Neural cell (in vitro differentiated cells): ENCODE measurements at regions not wholly inside any gene's neighbourhood (a gene's known extent, or its start where the extent isn't known, plus 50 kb on each side); places are given as distances from the start of the nearest gene placed in this dataset.

Source experiments
- EP300 ChIP-seq: fragments of 450-650 bp; conservative IDR thresholded peaks from 2 replicates; pipeline ENCODE4 v1.6.1; 2014; ENCODE audit warnings: antibody characterized with exemption, mild to moderate bottlenecking, moderate library complexity; ENCODE audit not compliant: poor library complexity, severe bottlenecking
- EZH2 ChIP-seq: fragments of 200-600, 300-800 bp; shearing (Covaris generic), sonication (generic); IDR thresholded peaks from 2 replicates; pipeline ENCODE4 v1.6.1; 2014; ENCODE audit warnings: antibody characterized with exemption, low read length, borderline replicate concordance, mild to moderate bottlenecking; ENCODE audit not compliant: insufficient read depth, poor library complexity, severe bottlenecking
- POLR2AphosphoS5 ChIP-seq: IDR thresholded peaks from 2 replicates; pipeline ENCODE4 v1.6.1; 2012
- RAD21 ChIP-seq: fragments of 450-650 bp; conservative IDR thresholded peaks from 2 replicates; pipeline ENCODE4 v1.6.1; 2014; ENCODE audit warnings: antibody characterized with exemption, mild to moderate bottlenecking, moderate library complexity
- SMC3 ChIP-seq: fragments of 450-650 bp; conservative IDR thresholded peaks from 2 replicates; pipeline ENCODE4 v1.6.1; 2014; ENCODE audit warnings: antibody characterized with exemption, mild to moderate bottlenecking, moderate library complexity; ENCODE audit not compliant: poor library complexity
- TAF1 ChIP-seq: IDR thresholded peaks from 2 replicates; pipeline ENCODE4 v1.6.1; 2012; ENCODE audit warnings: low read depth
- TF ChIP-seq, protein P1 (sequence below): fragments of 450-650 bp; IDR thresholded peaks from 2 replicates; pipeline ENCODE4 v1.5.1; 2014; ENCODE audit warnings: antibody characterized with exemption, mild to moderate bottlenecking, moderate library complexity; ENCODE audit not compliant: poor library complexity, severe bottlenecking
- TF ChIP-seq, protein P2 (sequence below): IDR thresholded peaks from 2 replicates; pipeline ENCODE4 v1.6.1; 2012; ENCODE audit warnings: borderline replicate concordance

DNA sequence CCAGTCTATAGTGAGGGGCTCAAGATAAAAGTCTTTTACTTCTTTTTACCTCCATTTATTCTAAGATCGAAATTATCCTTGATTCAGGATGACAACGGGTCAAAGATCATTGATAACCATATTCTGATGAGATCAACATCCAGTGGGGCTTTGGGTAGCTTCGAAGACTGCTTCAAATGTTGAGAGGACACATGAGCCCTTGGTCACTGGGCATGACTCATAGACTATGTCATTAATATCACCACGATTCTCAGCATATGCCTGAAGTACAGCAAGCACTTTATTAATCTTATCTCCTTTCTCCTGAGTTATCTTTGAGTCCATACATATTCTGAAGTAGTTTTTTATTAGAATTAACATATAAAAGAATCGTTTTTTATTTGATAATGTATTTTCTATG lies 117.1 kb upstream of the DAB2 start:
- TF ChIP-seq EZH2 (no peak), SMC3 (no peak), RAD21 (no peak), EP300 (no peak), TAF1 (no peak), POLR2AphosphoS5 (no peak)
- TF ChIP-seq, protein P1, sequence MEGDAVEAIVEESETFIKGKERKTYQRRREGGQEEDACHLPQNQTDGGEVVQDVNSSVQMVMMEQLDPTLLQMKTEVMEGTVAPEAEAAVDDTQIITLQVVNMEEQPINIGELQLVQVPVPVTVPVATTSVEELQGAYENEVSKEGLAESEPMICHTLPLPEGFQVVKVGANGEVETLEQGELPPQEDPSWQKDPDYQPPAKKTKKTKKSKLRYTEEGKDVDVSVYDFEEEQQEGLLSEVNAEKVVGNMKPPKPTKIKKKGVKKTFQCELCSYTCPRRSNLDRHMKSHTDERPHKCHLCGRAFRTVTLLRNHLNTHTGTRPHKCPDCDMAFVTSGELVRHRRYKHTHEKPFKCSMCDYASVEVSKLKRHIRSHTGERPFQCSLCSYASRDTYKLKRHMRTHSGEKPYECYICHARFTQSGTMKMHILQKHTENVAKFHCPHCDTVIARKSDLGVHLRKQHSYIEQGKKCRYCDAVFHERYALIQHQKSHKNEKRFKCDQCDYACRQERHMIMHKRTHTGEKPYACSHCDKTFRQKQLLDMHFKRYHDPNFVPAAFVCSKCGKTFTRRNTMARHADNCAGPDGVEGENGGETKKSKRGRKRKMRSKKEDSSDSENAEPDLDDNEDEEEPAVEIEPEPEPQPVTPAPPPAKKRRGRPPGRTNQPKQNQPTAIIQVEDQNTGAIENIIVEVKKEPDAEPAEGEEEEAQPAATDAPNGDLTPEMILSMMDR, result no peak
- TF ChIP-seq, protein P2, sequence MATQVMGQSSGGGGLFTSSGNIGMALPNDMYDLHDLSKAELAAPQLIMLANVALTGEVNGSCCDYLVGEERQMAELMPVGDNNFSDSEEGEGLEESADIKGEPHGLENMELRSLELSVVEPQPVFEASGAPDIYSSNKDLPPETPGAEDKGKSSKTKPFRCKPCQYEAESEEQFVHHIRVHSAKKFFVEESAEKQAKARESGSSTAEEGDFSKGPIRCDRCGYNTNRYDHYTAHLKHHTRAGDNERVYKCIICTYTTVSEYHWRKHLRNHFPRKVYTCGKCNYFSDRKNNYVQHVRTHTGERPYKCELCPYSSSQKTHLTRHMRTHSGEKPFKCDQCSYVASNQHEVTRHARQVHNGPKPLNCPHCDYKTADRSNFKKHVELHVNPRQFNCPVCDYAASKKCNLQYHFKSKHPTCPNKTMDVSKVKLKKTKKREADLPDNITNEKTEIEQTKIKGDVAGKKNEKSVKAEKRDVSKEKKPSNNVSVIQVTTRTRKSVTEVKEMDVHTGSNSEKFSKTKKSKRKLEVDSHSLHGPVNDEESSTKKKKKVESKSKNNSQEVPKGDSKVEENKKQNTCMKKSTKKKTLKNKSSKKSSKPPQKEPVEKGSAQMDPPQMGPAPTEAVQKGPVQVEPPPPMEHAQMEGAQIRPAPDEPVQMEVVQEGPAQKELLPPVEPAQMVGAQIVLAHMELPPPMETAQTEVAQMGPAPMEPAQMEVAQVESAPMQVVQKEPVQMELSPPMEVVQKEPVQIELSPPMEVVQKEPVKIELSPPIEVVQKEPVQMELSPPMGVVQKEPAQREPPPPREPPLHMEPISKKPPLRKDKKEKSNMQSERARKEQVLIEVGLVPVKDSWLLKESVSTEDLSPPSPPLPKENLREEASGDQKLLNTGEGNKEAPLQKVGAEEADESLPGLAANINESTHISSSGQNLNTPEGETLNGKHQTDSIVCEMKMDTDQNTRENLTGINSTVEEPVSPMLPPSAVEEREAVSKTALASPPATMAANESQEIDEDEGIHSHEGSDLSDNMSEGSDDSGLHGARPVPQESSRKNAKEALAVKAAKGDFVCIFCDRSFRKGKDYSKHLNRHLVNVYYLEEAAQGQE, result no peak
